ENCODE measurements at regions not wholly inside any gene's neighbourhood (a gene's known extent, or its start where the extent isn't known, plus 50 kb on each side); places are given as distances from the start of the nearest gene placed in this dataset.

DNA sequence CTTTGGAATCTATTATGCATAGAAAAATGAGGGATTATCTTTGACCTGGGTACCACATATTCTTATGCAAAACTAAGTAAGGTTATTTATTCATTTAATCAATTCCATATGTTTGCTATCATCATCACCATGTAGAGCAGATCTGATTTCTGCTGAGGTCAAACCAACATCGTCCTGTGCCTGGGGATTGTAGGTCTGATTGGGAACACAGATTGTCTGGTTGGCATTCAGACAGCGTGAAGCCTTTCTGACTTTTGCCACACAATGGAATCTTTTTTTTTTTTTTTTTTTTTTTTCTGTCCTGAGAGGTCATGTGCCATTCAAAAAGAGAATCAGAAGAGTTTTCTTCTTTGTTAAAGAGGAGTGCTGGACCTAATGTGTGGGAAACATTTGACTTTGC lies 142.9 kb downstream of the RAB11FIP2 start:
- no peaks in the 10 kb centered on the region for H3K9me3 ChIP-seq (ENCODE audit: control insufficient read depth, insufficient read depth, low read depth, low read length)
- H3K4me1 ChIP-seq (ENCODE audit: control insufficient read depth, insufficient read depth, low read length), result no peaks in the 10 kb centered on the region
- H3K36me3 ChIP-seq (ENCODE audit: control insufficient read depth in 2 of 2, insufficient read depth in 1 of 2, low read length in 2 of 2), result no peaks in the 10 kb centered on the region
- TF ChIP-seq ZNF701 (tag by site-specific recombination; IDR thresholded peaks at IDR 0.05) (no peak), ZNF202 (tag by site-specific recombination; IDR thresholded peaks at IDR 0.05; ENCODE audit: borderline replicate concordance) (no peak)
- POLR2A ChIA-PET, result no interaction called here
- H3K4me3 ChIP-seq (ENCODE audit: low read depth, low read length), result no peak overlapping the region
- CTCF ChIA-PET, result interaction anchor here (1.0 kb wide), 1 partner anchor 407 kb away, joined by 4 read pairs; no protein-coding TSS in a partner anchor
- H3K27ac ChIP-seq (ENCODE audit: extremely low read depth, low read depth, low read length), result no peak overlapping the region

DNA sequence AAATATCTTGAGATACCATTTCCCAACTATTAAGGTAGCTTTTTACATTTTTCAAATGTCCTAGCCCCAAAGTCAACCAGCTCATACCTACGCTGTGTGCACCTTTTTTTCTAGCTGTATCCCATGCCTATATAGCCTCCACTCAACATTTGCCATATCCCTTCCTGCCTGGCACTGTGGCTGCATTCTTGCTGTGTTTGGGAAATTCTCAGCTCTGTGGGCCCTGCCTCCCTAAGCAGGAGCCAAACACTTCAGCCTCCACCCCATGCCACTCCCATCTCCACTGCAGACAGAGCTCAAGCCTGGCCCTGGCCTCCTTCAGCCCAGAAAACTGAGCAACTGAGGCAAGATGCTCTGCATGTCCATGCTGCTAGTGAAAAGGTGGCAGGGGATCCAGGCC lies 141.3 kb downstream of the RAB11FIP2 start:
- H3K36me3 ChIP-seq (ENCODE audit: control insufficient read depth in 2 of 2, insufficient read depth in 1 of 2, low read length in 2 of 2), result no peaks in the 10 kb centered on the region
- no peak for TF ChIP-seq ZNF658 (tag by site-specific recombination; IDR thresholded peaks at IDR 0.05)
- ChIA-PET POLR2A (no interaction called here), CTCF (no interaction called here)
- H3K9me3 ChIP-seq (ENCODE audit: control insufficient read depth, insufficient read depth, low read depth, low read length), result no peaks in the 10 kb centered on the region
- no peaks in the 10 kb centered on the region for H3K4me1 ChIP-seq (ENCODE audit: control insufficient read depth, insufficient read depth, low read length)
- H3K4me3 ChIP-seq (ENCODE audit: low read depth, low read length), result no peak overlapping the region
- no peak overlapping the region for H3K27ac ChIP-seq (ENCODE audit: extremely low read depth, low read depth, low read length)

DNA sequence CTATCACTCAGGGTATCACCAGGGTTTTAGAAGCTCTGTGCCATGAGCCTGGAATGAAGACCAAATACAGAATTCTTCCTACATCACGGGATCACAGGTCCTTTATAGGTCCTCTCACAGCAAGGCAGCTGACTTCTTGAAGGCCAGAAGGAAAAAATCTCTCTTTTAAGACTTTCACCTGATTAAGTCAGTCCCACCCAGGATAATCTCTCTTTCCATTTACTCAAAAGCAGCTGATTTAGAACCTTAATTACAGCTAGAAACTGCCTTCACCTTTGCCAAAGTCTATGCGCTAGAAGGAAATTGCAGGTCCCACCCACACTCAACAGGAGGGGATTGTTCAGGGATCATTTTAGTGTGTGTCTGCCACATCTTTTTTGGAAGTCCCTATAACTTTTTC lies 135.1 kb downstream of the RAB11FIP2 start:
- CTCF ChIA-PET, result no interaction called here
- Histone ChIP-seq H3K4me3 (ENCODE audit: low read depth, low read length) (no peak overlapping the region), H3K4me1 (ENCODE audit: control insufficient read depth, insufficient read depth, low read length) (no peaks in the 10 kb centered on the region), H3K27ac (ENCODE audit: extremely low read depth, low read depth, low read length) (no peak overlapping the region), H3K36me3 (ENCODE audit: control insufficient read depth in 2 of 2, insufficient read depth in 1 of 2, low read length in 2 of 2) (no peaks in the 10 kb centered on the region), H3K9me3 (ENCODE audit: control insufficient read depth, insufficient read depth, low read depth, low read length) (no peaks in the 10 kb centered on the region)
- peak; percentile 73; the same call in 1 of the 2 replicates for TF ChIP-seq ZNF10 (tag by site-specific recombination; IDR thresholded peaks at IDR 0.05)
- no peak for TF ChIP-seq ZNF623 (tag by site-specific recombination; IDR thresholded peaks at IDR 0.05)
- TF ChIP-seq, protein P1, sequence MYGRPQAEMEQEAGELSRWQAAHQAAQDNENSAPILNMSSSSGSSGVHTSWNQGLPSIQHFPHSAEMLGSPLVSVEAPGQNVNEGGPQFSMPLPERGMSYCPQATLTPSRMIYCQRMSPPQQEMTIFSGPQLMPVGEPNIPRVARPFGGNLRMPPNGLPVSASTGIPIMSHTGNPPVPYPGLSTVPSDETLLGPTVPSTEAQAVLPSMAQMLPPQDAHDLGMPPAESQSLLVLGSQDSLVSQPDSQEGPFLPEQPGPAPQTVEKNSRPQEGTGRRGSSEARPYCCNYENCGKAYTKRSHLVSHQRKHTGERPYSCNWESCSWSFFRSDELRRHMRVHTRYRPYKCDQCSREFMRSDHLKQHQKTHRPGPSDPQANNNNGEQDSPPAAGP (tag by site-specific recombination; IDR thresholded peaks at IDR 0.05), result no peak
- TF ChIP-seq HOXA7 (CRISPR knock-in tag; IDR thresholded peaks at IDR 0.05; ENCODE audit: borderline replicate concordance), result no peak
- POLR2A ChIA-PET, result no interaction called here

DNA sequence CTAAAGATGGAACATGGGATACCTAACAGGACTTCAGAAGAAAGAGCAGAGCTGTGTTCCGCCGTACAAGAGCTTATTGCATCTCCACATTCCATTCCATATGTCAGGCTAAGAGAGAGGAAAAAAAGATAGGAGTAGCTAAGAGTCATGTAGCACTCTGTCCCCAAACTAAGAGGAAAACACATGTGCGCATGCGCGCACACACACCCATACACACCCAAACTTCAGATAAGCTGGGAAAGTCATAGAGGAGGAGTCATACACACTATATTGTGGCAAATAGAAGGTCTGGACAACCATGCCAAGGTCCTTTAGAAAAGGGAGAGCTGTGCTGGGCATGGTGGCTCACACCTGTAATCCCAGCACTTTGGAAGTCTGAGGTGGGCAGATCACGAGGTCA lies 132.4 kb downstream of the RAB11FIP2 start:
- no peaks in the 10 kb centered on the region for H3K36me3 ChIP-seq (ENCODE audit: control insufficient read depth in 2 of 2, insufficient read depth in 1 of 2, low read length in 2 of 2)
- no peak overlapping the region for H3K4me3 ChIP-seq (ENCODE audit: low read depth, low read length)
- TF ChIP-seq, protein P2, sequence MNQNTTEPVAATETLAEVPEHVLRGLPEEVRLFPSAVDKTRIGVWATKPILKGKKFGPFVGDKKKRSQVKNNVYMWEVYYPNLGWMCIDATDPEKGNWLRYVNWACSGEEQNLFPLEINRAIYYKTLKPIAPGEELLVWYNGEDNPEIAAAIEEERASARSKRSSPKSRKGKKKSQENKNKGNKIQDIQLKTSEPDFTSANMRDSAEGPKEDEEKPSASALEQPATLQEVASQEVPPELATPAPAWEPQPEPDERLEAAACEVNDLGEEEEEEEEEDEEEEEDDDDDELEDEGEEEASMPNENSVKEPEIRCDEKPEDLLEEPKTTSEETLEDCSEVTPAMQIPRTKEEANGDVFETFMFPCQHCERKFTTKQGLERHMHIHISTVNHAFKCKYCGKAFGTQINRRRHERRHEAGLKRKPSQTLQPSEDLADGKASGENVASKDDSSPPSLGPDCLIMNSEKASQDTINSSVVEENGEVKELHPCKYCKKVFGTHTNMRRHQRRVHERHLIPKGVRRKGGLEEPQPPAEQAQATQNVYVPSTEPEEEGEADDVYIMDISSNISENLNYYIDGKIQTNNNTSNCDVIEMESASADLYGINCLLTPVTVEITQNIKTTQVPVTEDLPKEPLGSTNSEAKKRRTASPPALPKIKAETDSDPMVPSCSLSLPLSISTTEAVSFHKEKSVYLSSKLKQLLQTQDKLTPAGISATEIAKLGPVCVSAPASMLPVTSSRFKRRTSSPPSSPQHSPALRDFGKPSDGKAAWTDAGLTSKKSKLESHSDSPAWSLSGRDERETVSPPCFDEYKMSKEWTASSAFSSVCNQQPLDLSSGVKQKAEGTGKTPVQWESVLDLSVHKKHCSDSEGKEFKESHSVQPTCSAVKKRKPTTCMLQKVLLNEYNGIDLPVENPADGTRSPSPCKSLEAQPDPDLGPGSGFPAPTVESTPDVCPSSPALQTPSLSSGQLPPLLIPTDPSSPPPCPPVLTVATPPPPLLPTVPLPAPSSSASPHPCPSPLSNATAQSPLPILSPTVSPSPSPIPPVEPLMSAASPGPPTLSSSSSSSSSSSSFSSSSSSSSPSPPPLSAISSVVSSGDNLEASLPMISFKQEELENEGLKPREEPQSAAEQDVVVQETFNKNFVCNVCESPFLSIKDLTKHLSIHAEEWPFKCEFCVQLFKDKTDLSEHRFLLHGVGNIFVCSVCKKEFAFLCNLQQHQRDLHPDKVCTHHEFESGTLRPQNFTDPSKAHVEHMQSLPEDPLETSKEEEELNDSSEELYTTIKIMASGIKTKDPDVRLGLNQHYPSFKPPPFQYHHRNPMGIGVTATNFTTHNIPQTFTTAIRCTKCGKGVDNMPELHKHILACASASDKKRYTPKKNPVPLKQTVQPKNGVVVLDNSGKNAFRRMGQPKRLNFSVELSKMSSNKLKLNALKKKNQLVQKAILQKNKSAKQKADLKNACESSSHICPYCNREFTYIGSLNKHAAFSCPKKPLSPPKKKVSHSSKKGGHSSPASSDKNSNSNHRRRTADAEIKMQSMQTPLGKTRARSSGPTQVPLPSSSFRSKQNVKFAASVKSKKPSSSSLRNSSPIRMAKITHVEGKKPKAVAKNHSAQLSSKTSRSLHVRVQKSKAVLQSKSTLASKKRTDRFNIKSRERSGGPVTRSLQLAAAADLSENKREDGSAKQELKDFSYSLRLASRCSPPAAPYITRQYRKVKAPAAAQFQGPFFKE (tag by site-specific recombination; IDR thresholded peaks at IDR 0.05; ENCODE audit: borderline replicate concordance), result no peak
- TF ChIP-seq ZNF426 (tag by site-specific recombination; IDR thresholded peaks at IDR 0.05), result no peak
- no peak for TF ChIP-seq ZNF354C (tag by site-specific recombination; IDR thresholded peaks at IDR 0.05; ENCODE audit: borderline replicate concordance, low read depth)
- TF ChIP-seq ZNF37A (tag by site-specific recombination; IDR thresholded peaks at IDR 0.05), result no peak
- TF ChIP-seq ZNF585B (tag by site-specific recombination; IDR thresholded peaks at IDR 0.05), result no peak
- H3K9me3 ChIP-seq (ENCODE audit: control insufficient read depth, insufficient read depth, low read depth, low read length), result no peaks in the 10 kb centered on the region
- no peaks in the 10 kb centered on the region for H3K4me1 ChIP-seq (ENCODE audit: control insufficient read depth, insufficient read depth, low read length)
- no peak overlapping the region for H3K27ac ChIP-seq (ENCODE audit: extremely low read depth, low read depth, low read length)
- ChIA-PET CTCF (no interaction called here), POLR2A (no interaction called here)
